ENCODE measurements at regions not wholly inside any gene's neighbourhood (a gene's known extent, or its start where the extent isn't known, plus 50 kb on each side); places are given as distances from the start of the nearest gene placed in this dataset.

GRCh38 chr7:25982684-25983083, 169.3 kb upstream of the NFE2L3 start:
- Histone ChIP-seq H3K4me1 (no peaks in the 10 kb centered on the region), H3K27me3 (peaks cover 0 to 5% (median 0%) of the 10 kb centered on the region in 4 donors), H3K27ac (no peak overlapping the region), H3K4me3 (no peak overlapping the region), H3K9me3 (no peaks in the 10 kb centered on the region), H3K36me3 (no peaks in the 10 kb centered on the region)
- no peak for TF ChIP-seq POLR2A (IDR thresholded peaks at IDR 0.05)
- TF ChIP-seq, protein P1, sequence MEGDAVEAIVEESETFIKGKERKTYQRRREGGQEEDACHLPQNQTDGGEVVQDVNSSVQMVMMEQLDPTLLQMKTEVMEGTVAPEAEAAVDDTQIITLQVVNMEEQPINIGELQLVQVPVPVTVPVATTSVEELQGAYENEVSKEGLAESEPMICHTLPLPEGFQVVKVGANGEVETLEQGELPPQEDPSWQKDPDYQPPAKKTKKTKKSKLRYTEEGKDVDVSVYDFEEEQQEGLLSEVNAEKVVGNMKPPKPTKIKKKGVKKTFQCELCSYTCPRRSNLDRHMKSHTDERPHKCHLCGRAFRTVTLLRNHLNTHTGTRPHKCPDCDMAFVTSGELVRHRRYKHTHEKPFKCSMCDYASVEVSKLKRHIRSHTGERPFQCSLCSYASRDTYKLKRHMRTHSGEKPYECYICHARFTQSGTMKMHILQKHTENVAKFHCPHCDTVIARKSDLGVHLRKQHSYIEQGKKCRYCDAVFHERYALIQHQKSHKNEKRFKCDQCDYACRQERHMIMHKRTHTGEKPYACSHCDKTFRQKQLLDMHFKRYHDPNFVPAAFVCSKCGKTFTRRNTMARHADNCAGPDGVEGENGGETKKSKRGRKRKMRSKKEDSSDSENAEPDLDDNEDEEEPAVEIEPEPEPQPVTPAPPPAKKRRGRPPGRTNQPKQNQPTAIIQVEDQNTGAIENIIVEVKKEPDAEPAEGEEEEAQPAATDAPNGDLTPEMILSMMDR (IDR thresholded peaks at IDR 0.05), result no peak
- intact Hi-C loops (cut with DNase I), result no loop called here
- no peak for DNase-seq
- 62 to 64% methylated on average over 2 of the region's 2 CpGs for WGBS, 2 donors

GRCh38 chr7:25985196-25985595, 166.8 kb upstream of the NFE2L3 start:
- WGBS, 2 donors, result 62 to 63% methylated on average over 4 of the region's 4 CpGs
- Histone ChIP-seq H3K4me3 (no peak overlapping the region), H3K36me3 (no peaks in the 10 kb centered on the region), H3K27ac (no peak overlapping the region), H3K4me1 (no peaks in the 10 kb centered on the region), H3K27me3 (peaks cover 0 to 6% (median 0%) of the 10 kb centered on the region in 4 donors), H3K9me3 (no peaks in the 10 kb centered on the region)
- TF ChIP-seq POLR2A (IDR thresholded peaks at IDR 0.05), result no peak
- no peak for DNase-seq
- intact Hi-C loops (cut with DNase I), result no loop called here

- 89 to 95% methylated on average over 1 of the region's 1 CpG for WGBS, 2 donors
- no peaks in the 10 kb centered on the region for H3K4me1 ChIP-seq
- intact Hi-C loops (cut with DNase I), result no loop called here
Observed at GRCh38 chr7:25988640-25989039, 163.4 kb upstream of the NFE2L3 start.

GRCh38 chr7:25989140-25989705, 162.8 kb upstream of the NFE2L3 start:
- 36 to 68% methylated on average over 6 of the region's 6 CpGs for WGBS, 2 donors

More at GRCh38 chr7:25988640-25989039, 163.4 kb upstream of the NFE2L3 start:
- H3K27me3 ChIP-seq, result peaks cover 0 to 3% (median 0%) of the 10 kb centered on the region in 4 donors
- H3K9me3 ChIP-seq, result no peaks in the 10 kb centered on the region
- H3K36me3 ChIP-seq, result no peaks in the 10 kb centered on the region
- H3K27ac ChIP-seq, result no peak overlapping the region
- TF ChIP-seq POLR2A (IDR thresholded peaks at IDR 0.05), result no peak
- TF ChIP-seq, protein P1 (IDR thresholded peaks at IDR 0.05), result no peak
- DNase-seq, result no peak
- H3K4me3 ChIP-seq, result no peak overlapping the region

GRCh38 chr7:25994433-25994994, 157.5 kb upstream of the NFE2L3 start:
- Histone ChIP-seq H3K4me3 (no peak overlapping the region), H3K27ac (no peak overlapping the region), H3K36me3 (no peaks in the 10 kb centered on the region), H3K4me1 (no peaks in the 10 kb centered on the region), H3K9me3 (no peaks in the 10 kb centered on the region), H3K27me3 (peaks cover 0 to 14% (median 0%) of the 10 kb centered on the region in 4 donors)
- no peak for DNase-seq
- WGBS, 2 donors, result 68 to 78% methylated on average over 2 of the region's 2 CpGs
- TF ChIP-seq POLR2A (IDR thresholded peaks at IDR 0.05), result no peak
- TF ChIP-seq, protein P1 (IDR thresholded peaks at IDR 0.05), result no peak
- intact Hi-C loops (cut with DNase I), result no loop called here

More at GRCh38 chr7:25989140-25989705, 162.8 kb upstream of the NFE2L3 start:
- Histone ChIP-seq H3K27ac (no peak overlapping the region), H3K4me3 (no peak overlapping the region), H3K4me1 (no peaks in the 10 kb centered on the region), H3K27me3 (peaks cover 0 to 3% (median 0%) of the 10 kb centered on the region in 4 donors), H3K36me3 (no peaks in the 10 kb centered on the region), H3K9me3 (no peaks in the 10 kb centered on the region)
- no peak for DNase-seq
- intact Hi-C loops (cut with DNase I), result no loop called here
- TF ChIP-seq, protein P1 (IDR thresholded peaks at IDR 0.05), result no peak
- no peak for TF ChIP-seq POLR2A (IDR thresholded peaks at IDR 0.05)
